BE2C (cell line): ENCODE measurements at regions not wholly inside any gene's neighbourhood (a gene's known extent, or its start where the extent isn't known, plus 50 kb on each side); places are given as distances from the start of the nearest gene placed in this dataset.

Source experiments
- DNase-seq: peaks from one replicate; pipeline ENCODE4 v3.0.0-alpha.2; 2020
- H3K27me3 ChIP-seq: fragments of 250-450 bp; sonication (Bioruptor Pico); 2 replicates; pipeline ENCODE4 v1.5.1; 2020; ENCODE audit warnings: mild to moderate bottlenecking
- H3K36me3 ChIP-seq: fragments of 250-450 bp; sonication (Bioruptor Pico); 2 replicates; pipeline ENCODE4 v1.5.1; 2020; ENCODE audit warnings: mild to moderate bottlenecking
- H3K4me1 ChIP-seq: fragments of 250-450 bp; sonication (Bioruptor Pico); 2 replicates; pipeline ENCODE4 v1.5.1; 2020
- H3K4me3 ChIP-seq: 2 replicates; pipeline ENCODE4 v1.5.1; 2011; ENCODE audit warnings: low read depth, low read length
- H3K9me3 ChIP-seq: fragments of 250-450 bp; sonication (Bioruptor Pico); 2 replicates; pipeline ENCODE4 v1.5.1; 2020
- TF ChIP-seq, protein P1 (sequence below): IDR thresholded peaks from 2 replicates; pipeline ENCODE4 v1.5.1; 2012; ENCODE audit warnings: mild to moderate bottlenecking, low read depth, low read length

DNA sequence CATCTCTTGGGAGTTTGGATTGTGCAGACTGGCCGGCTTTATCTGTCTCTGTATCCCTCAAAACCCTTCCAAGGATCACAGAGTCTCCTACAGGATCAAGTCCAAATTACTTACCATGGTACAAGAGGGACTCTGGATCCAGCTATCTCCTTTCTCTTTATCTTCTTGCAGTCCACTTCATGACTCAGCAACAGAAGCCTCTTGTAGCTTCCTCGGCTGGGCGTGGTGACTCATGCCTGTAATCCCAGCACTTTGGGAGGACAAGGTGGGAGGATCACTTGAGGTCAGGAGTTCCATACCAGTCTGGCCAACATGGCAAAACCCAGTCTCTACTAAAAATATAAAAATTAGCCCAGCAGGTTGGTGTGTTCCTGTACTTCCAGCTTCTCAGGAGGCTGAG lies 189.7 kb downstream of the BCAT1 start:
- H3K4me3 ChIP-seq, result no peak overlapping the region
- no peaks in the 10 kb centered on the region for H3K36me3 ChIP-seq
- DNase-seq, result no peak
- H3K9me3 ChIP-seq, result no peaks in the 10 kb centered on the region
- TF ChIP-seq, protein P1, sequence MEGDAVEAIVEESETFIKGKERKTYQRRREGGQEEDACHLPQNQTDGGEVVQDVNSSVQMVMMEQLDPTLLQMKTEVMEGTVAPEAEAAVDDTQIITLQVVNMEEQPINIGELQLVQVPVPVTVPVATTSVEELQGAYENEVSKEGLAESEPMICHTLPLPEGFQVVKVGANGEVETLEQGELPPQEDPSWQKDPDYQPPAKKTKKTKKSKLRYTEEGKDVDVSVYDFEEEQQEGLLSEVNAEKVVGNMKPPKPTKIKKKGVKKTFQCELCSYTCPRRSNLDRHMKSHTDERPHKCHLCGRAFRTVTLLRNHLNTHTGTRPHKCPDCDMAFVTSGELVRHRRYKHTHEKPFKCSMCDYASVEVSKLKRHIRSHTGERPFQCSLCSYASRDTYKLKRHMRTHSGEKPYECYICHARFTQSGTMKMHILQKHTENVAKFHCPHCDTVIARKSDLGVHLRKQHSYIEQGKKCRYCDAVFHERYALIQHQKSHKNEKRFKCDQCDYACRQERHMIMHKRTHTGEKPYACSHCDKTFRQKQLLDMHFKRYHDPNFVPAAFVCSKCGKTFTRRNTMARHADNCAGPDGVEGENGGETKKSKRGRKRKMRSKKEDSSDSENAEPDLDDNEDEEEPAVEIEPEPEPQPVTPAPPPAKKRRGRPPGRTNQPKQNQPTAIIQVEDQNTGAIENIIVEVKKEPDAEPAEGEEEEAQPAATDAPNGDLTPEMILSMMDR, result no peak
- peaks cover 4% of the 10 kb centered on the region; the same call in 1 of the 2 replicates for H3K27me3 ChIP-seq
- H3K4me1 ChIP-seq, result no peaks in the 10 kb centered on the region

DNA sequence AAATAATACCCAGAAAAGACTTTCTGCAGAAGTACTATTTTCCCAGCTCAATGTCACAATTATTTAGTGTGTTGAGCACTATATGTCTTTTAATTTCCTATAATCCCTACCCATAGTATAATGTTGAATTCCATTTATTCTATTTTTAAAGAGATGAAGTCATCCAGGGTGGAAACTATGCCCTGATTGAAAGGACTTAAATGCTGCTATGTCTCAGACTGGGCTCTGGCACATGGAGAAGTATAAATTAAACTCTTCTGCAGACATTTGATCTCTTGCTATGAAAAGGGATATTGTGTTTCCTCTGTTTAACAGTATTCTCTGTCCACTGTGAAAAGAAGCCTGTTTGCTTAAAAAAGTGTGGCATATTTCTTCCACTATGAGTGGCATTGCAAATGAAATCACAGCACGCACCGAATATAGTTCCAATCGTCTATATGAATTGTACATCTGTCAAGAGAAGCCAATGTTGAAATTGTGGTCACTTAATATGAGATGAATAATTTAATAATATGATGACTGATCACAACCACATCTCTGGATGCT lies 192.3 kb downstream of the BCAT1 start:
- H3K4me3 ChIP-seq, result no peak overlapping the region
- no peaks in the 10 kb centered on the region for H3K4me1 ChIP-seq

DNA sequence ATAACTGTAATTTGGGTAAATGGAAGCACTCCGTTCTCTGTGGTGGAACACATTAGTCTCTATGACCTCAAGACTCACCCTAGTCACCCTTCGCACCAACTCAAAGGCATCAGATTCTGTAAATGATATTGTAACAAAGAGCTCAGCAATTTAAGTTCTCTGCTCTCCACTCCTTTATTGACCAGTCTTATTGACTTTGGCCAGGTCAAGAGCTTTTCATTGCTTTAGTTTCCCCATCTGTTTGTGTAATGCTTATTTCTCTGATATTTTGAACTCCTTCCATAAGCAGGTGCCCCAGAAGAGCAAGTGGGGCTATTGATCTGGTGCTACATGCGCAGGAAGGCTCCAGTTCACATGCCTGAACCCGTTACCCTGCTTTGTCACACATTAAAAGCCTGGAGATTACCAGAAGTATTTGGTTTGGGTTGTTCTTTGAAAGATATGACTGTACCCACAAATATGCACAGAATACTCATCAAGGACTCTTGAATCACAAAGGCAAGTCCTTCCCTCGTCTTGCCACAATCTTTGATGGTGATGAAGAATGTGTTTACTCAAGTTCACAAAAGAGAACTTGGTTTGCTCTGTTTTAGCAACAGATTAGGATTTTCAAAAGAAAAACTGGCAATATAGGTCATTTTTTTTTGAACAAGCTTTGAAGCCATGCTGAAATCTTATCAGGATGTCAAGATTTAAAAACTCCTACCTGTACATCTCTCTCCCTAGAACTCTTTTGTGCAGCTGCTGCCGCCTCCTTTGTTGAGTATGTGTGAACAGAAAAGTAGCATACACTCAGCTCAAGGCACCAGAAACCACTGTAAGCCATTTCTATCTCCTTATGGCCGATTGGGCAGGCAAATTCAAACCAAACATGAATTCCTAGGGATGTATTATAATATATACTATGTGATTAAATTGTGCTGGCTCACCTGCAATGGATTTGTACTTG lies 193.9 kb downstream of the BCAT1 start:
- TF ChIP-seq, protein P1, result no peak
- Histone ChIP-seq H3K4me1 (no peaks in the 10 kb centered on the region), H3K4me3 (no peak overlapping the region), H3K36me3 (no peaks in the 10 kb centered on the region), H3K9me3 (no peaks in the 10 kb centered on the region), H3K27me3 (peaks cover 8% of the 10 kb centered on the region)
- DNase-seq, result no peak

More for the DNA sequence above, 192.3 kb downstream of the BCAT1 start:
- TF ChIP-seq, protein P1, result no peak
- Histone ChIP-seq H3K9me3 (no peaks in the 10 kb centered on the region), H3K36me3 (no peaks in the 10 kb centered on the region), H3K27me3 (peaks cover 8% of the 10 kb centered on the region)
- DNase-seq, result no peak

DNA sequence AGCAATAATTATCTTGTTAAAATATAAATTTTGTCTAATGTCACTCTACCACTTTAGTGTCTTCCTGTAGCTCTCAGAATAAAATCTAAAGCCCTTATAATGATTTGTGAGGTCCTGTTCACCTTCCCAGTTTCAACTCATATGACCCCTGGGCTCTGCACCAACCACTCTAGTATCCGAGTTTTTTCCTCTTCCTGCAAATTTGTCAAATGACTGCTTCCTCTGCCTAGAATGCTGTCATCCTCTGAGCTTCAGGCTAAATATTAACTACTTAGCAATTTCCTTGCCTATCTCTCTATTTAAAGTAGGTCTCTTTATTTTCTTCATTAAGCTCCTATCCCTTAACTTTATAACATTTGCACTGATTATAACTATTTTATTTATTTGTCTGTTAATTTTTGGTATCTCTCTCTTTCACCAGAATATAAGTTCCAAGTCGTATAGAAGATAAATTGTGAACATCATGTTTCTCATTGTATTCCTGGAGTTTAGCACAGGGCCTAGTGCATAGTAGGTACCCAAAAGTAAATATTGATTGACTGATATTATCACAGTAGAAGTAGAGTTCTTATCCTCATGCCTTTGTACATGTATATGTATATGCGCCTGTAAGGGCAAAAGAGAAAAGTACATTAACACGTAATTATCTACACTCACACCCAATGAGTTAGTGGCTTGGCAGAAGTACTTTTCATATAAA lies 196.0 kb downstream of the BCAT1 start:
- DNase-seq, result no peak
- Histone ChIP-seq H3K4me3 (no peak overlapping the region), H3K9me3 (no peaks in the 10 kb centered on the region), H3K36me3 (no peaks in the 10 kb centered on the region), H3K27me3 (peaks cover 8% of the 10 kb centered on the region), H3K4me1 (no peaks in the 10 kb centered on the region)
- TF ChIP-seq, protein P1, result no peak

DNA sequence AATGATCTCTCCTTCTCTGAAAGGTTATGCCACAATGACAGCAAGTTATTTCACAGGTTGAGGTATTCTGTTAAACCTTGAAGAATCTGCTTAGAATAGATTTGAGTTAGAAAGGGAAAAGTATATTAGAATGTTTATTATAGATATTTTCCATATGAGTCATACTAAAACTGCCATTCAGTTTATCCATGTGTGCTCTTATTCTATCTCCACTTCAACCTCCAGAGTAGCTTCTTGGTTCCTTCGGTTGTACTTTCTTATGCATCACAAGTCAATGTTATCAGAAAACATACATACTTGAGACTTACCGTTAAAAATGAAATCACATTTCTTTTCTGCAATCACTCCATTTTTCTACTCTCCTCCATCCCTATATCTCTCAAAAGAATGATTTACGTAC lies 197.7 kb downstream of the BCAT1 start:
- no peak overlapping the region for H3K4me3 ChIP-seq
- TF ChIP-seq, protein P1, result no peak
- H3K4me1 ChIP-seq, result no peaks in the 10 kb centered on the region
- DNase-seq, result no peak
- peaks cover 8% of the 10 kb centered on the region; the same call in 1 of the 2 replicates for H3K27me3 ChIP-seq
- no peaks in the 10 kb centered on the region for H3K9me3 ChIP-seq
- H3K36me3 ChIP-seq, result no peaks in the 10 kb centered on the region
